SKM-1 treated with dmso at 0.1 percent for 144 hours (cell line): ENCODE measurements at regions not wholly inside any gene's neighbourhood (a gene's known extent, or its start where the extent isn't known, plus 50 kb on each side); places are given as distances from the start of the nearest gene placed in this dataset.

Experiments
- DNase-seq: peaks from one replicate; lab custom pipeline; 2025; ENCODE audit not compliant: unreplicated experiment; lab: John Stamatoyannopoulos, UW

DNA sequence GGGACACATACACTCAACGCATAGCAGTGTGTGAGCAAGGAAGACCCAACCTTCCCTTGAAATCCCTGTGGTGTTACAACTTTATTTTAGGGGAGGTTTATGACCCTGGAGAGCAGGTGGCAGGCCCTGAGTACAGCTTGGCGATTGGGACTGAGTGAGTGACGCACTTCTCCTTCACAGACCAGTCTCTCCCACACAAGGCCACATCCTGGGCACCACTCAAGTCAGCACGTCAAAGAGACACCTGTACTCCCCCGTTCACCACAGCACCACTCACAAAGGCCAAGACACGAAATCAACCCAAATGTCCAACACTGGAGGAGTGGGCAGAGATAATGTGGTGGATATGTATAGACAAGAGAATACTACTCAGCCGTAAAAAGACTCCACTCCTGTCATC, 57.0 kb upstream of the FRMD1 start:
- no peak for DNase-seq

DNA sequence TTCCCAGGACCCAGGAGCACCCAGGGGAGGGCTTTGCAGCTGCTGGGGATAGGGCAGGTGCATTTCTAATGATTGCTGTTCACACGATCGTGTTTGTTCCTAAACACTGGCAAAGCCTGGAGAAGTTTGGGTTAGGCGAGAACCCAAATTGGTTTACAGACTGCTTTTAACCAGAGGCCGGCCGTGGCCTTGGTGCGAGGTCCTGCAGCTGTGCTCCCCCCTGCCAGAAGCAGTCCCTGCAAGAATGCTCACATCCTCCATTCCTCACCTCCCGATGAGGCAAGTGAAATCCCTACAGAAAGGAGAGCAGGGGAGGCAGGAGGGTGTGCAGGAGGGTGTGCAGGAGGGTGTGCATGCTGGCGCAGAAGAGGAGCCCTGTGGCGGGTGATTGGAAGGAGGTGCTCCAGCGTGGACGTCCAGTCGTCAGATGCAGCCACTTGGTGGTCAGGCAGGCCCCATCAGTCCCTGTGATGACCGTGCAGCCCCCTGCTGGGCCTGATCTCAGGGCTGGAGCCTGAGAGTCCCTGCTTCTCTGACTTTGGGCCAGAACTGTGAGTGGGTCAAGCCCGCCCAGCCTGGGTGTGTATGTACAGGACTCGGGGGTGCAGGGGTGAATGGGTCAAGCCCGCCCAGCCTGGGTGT, 55.7 kb upstream of the FRMD1 start:
- DNase-seq: no peak

DNA sequence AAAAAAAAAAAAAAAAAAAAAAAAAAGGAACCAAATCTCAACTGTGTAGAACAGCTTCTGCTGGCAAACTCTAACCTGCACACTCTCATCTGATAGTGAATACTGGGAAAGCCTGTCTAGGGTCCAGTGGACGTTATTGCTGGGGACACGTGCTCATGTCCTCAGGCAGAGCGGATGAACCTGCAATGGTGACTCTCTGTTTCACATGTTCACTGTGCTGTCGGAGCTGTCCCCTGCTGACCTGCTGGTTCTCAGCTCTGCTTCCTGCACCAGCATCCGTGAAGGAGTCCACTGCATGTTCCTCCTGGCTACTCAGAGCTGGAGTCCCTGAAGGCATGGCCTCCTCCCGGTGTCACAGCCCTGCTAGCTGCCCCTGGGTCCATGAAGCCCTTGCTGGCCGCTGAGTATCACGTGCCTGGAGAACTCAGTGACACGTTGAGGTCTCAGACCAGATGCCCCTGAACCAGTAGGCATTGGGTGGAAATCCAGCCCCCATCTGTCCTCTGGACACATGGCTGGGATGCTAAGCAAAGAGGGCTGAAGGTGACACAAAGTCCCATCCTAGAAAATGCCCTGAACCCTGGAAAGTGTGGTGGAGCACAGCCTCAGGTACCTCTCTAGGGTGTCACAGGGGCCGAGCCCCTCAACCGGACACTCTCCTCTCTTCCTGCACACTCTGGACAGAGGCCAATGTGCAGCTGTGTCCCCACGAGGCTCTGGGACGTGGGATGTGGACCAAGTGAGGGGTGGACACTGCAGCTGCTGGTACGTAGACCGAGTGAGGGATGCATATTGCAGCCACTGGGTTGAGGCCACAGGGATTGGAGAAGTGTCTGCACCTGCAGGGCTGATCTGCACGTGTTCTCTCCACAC, 54.9 kb upstream of the FRMD1 start:
- no peak for DNase-seq

DNA sequence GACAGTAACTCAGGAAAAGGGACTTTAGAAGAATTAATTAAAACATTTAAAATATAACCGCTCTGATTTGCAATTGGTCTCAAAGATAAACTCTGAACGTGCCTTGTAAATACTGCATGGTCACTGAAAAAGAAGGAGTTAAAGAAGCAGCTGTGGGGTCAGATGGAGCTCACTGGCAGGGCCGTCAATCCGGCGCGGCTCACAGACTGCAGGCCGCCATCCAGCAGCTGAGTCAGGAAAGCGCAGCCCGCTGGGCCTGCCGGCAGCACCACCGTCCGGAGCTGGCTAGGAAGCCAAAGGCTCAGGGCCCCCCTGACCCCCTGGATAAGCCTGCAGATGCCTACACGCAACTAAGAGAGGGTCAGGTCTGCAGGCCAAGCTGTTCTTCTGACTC, 54.2 kb upstream of the FRMD1 start:
- DNase-seq: no peak

GRCh38 chr6:168132531-168133167, 53.6 kb upstream of the FRMD1 start:
- DNase-seq: no peak

- DNase-seq: no peak
Measured at GRCh38 chr6:168131464-168132415, 52.7 kb upstream of the FRMD1 start.

DNA sequence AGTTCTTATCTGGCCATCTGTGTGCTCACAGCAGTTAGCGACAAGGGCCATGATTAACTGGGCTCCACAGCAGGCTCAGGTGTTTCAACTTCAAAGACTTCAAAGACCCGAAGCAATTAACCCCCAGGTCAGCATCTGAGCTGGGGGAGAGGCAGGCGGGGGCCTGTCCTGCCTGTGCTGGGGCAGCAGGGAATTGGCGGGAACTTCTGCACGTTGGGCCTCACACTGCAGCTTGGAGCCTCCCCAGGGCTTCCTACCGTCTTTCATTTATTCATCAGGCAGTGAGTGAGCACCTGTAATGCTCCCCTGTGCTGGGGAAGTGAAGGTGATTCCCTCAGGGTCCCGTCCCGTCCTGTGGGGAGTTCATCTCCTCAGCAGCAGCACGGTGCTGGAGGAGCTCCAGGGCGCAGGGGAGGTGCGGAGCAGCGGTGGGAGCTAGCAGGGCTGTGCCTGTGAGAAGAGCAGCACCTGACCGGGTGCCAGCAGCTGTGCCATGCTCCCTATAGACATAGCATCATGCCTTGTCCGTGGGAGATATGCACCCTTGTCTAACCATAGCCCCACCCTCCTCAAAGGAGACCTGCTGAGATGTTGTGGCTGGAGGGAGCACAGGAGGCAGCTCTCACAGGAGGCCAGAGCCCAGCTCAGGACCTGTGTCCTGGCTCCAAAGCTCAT, 51.8 kb upstream of the FRMD1 start:
- DNase-seq: no peak

- no peak for DNase-seq
Measured at GRCh38 chr6:168130168-168130696, 51.2 kb upstream of the FRMD1 start.

DNA sequence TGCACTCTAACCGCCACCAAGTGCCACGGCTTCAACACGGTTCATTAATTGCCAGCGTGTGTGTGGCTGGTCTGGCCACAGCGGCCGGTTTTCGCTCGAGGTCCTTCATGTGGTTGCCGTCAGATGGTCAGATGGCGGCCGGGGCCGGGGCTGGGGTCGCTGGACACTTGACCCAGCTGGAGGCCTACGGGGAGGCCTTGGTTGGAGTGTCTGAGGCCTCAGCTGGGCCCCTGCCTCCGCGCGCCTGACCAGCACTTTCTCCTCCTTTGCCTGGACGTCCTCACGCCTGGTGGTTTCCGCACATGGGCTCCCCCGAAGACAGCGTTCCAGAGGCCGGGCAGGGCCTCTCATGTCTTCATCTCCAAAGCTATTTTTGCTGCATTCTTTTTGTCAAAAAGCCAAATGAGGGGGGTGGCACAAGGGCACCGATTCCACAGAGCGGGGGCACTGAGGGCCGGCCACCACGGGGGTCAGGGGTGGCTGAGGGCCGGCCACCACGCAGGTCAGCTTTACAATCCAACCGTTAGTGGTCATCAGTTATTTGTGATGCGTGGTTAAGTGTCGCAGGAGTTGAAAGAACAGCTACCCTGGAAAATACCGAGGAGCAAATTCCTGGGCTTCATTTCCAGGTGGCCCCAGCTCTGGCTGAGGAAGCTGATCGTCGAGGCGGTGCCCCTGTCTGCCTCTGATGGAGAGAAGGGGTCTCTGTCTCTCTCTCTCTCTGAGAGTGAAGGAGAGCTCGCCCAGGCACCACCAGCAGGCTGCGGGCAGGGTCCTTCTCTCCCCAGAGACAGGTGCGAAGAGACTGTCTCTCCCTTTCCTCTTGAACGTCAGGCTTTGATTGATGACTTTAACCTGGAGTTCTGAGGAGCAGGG, 50.5 kb upstream of the FRMD1 start:
- no peak for DNase-seq

DNA sequence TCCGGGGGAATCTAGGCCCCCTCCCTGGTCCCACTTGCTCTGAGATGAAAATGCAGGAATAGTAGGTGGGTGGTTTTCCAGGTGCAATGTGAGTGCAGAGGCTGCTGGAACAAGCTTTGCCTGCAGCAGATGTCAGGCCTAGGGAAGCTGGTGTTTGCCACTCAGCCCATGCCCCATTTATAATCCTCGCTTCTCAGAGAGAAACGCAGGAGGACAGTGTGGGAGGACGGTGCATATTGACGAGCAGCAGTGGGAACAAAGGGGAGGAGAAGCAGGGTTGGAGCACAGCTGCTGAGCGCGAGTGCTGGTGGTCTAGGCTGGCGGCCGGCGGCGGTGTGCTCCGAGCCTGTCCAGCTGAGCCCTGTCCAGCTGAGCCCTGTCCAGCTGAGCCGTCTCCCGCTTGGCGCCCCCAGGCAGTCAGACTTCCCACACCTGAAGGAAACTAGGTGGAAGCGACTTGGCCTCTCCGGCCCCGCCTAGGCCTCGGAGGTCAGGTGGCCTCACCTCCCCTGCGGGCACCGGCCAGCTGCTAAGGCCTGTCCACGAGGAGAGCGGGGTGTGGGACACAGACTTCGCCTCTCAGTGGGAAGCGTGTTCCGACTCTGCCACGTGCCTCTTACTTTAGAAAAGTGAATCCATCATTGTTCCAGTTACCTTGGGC, 49.7 kb upstream of the FRMD1 start:
- DNase-seq: no peak
